Thyroid gland (tissue), 4 donors: ENCODE measurements at regions not wholly inside any gene's neighbourhood (a gene's known extent, or its start where the extent isn't known, plus 50 kb on each side); places are given as distances from the start of the nearest gene placed in this dataset.

Experiments used
- DNase-seq, 2 donors: peaks; one replicate each; pipeline ENCODE4 v3.0.0-alpha.2; 2019
- H3K27ac ChIP-seq, 3 donors: fragments of 200-600 bp; sonication (generic); 1 replicate in 2 of 3; 2 replicates in 1 of 3; pipeline ENCODE4 v1.5.1; 2016 to 2019; ENCODE audit warnings: mild to moderate bottlenecking in 1 of 3, moderate library complexity in 1 of 3
- H3K27me3 ChIP-seq: fragments of 200-600 bp; sonication (generic); one replicate; pipeline ENCODE4 v1.5.1; 2019
- H3K36me3 ChIP-seq, 2 donors: fragments of 200-600 bp; sonication (generic); one replicate each; pipeline ENCODE4 v1.5.1; 2016 to 2019
- H3K4me1 ChIP-seq, 2 donors: fragments of 200-600 bp; sonication (generic); one replicate each; pipeline ENCODE4 v1.5.1; 2017 to 2019
- H3K4me3 ChIP-seq, 3 donors: fragments of 200-600 bp; sonication (generic); replicated peaks in 1 of 3; 1 replicate in 2 of 3; 2 replicates in 1 of 3; pipeline ENCODE4 v1.5.1; 2016; ENCODE audit warnings: mild to moderate bottlenecking in 1 of 3
- H3K9me3 ChIP-seq: fragments of 200-600 bp; sonication (generic); one replicate; pipeline ENCODE4 v1.5.1; 2017
- POLR2A ChIP-seq, 2 donors: fragments of 450-650 bp; IDR thresholded peaks; one replicate each; pipeline ENCODE4 v1.6.1; 2017; ENCODE audit warnings: antibody characterized with exemption in 2 of 2, mild to moderate bottlenecking in 2 of 2, moderate library complexity in 1 of 2
- WGBS, 2 donors: methylation state at CpG; one replicate each; pipeline ENCODE4 v1.1.5; 2017; 5-methylcytosine and 5-hydroxymethylcytosine counted together
- intact Hi-C: fragments of 100-400 bp; cut with DNase I; formaldehyde crosslinking; loops from one replicate; pipeline ENCODE4 v1.15.1; 2023
- TF ChIP-seq, protein P1 (sequence below), 6 experiments: fragments of 200-600 bp in 3 of 6; fragments of 450-650 bp in 3 of 6; sonication (generic) in 3 of 6; IDR thresholded peaks; one replicate each; pipeline ENCODE4 v1.5.1; 2016 to 2019; ENCODE audit warnings: antibody characterized with exemption in 6 of 6, mild to moderate bottlenecking in 2 of 6, inconsistent platforms in 1 of 6, moderate library complexity in 1 of 6

DNA sequence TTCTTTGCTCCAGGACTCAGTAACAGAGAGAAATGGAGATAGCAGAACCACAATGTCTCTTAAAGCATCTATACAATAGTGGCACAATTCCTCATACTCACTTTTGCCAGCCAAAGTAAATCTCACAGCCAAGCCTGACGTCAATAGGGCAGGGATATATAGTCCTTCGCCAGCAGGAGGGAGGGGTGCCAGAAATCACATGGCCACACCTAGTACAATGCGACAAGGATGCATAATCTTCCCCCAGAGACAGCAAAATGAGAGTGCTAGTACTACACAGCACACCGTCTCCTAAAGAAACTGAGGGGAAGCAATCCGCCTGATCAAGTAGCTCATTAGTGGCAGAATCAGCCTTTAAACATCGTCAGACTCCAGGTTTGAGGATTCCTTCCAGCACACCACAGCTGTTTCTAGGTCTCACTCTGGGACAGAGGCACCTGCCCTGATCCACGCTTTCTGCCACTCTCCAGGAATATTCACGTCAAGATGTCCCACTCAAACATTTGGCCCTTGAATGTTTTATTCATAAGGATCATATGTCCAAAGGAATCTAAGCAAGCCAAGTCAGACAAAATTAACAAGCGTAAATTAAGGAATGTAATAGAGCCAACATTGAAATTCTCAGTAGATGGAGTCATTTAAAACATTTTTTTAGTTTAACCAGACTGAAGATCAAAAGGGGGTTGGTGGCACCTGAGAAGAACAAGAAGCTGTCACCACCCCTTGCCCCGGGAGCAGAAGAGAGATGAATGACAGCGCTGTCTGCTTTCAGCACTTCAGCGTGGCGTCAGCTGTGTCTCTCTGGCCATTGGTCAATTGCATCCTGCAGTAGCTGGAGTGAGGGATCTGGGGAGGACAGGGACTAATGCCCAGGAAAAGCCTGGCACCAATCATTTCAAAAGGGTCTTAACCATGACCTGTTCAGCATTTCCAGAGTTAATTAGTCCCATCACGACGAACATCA is 63.5 kb upstream of the SERP2 start:
- 80 to 84% methylated on average over 15 of the region's 15 CpGs for WGBS, 2 donors

DNA sequence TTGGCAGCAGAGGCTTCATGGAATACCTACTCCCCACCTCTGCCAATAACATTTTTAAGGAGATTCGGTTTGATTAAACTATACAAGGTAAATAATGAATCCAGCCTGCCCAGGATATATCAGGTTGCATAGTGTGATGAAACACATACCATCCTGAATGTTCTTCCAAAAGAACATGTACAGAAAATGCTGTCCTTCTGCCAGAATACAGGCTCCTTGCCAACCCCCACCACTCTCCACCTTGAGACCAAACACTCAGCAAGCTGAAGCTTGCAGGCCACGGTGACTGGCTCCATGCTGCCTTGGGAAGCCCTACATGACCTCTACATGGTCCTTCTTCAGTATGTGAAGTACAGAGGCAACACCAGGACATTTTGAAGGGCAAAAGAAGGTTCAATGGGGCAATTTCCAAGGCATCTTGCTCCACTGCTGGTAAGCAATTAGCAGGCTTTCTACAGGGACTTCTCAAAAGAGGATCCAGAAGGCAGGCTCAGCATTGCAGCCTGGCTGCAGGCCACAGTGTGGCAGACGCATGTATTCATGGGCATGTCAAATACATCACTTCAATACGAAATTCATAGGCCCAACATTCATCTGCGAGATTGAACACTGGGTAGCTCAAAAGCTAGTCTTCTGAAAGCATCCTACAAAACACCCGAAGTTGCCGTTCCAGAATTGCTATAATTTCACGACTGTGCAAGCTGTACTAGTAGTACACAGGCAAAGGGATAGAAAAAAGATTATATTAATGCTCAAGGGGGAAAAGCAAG is 62.4 kb upstream of the SERP2 start:
- Histone ChIP-seq H3K27me3 (no peaks in the 10 kb centered on the region), H3K4me1 (peaks cover 6 to 11% of the 10 kb centered on the region in 2 donors), H3K27ac (peak overlapping the region in 2 of 3 donors; percentile 14 to 58), H3K9me3 (no peaks in the 10 kb centered on the region), H3K4me3 (no peak overlapping the region), H3K36me3 (no peaks in the 10 kb centered on the region)
- TF ChIP-seq, protein P1, sequence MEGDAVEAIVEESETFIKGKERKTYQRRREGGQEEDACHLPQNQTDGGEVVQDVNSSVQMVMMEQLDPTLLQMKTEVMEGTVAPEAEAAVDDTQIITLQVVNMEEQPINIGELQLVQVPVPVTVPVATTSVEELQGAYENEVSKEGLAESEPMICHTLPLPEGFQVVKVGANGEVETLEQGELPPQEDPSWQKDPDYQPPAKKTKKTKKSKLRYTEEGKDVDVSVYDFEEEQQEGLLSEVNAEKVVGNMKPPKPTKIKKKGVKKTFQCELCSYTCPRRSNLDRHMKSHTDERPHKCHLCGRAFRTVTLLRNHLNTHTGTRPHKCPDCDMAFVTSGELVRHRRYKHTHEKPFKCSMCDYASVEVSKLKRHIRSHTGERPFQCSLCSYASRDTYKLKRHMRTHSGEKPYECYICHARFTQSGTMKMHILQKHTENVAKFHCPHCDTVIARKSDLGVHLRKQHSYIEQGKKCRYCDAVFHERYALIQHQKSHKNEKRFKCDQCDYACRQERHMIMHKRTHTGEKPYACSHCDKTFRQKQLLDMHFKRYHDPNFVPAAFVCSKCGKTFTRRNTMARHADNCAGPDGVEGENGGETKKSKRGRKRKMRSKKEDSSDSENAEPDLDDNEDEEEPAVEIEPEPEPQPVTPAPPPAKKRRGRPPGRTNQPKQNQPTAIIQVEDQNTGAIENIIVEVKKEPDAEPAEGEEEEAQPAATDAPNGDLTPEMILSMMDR (IDR thresholded peaks at IDR 0.05) = no peak
- TF ChIP-seq POLR2A (IDR thresholded peaks at IDR 0.05) = no peak
- DNase-seq = peak; percentile 49 to 67
- intact Hi-C loops = no loop called here
- 68 to 71% methylated on average over 8 of the region's 8 CpGs for WGBS, 2 donors

More for the DNA sequence above, 63.5 kb upstream of the SERP2 start:
- no peak for TF ChIP-seq POLR2A (IDR thresholded peaks at IDR 0.05)
- TF ChIP-seq, protein P1 (IDR thresholded peaks at IDR 0.05) = no peak
- H3K9me3 ChIP-seq = no peaks in the 10 kb centered on the region
- H3K27ac ChIP-seq = no peak overlapping the region
- H3K4me1 ChIP-seq = peaks cover 11 to 22% of the 10 kb centered on the region in 2 donors
- DNase-seq = no peak
- H3K27me3 ChIP-seq = no peaks in the 10 kb centered on the region
- H3K4me3 ChIP-seq = no peak overlapping the region
- intact Hi-C loops = loop anchor here (10.0 kb wide), 1 partner anchor 115 kb away; no protein-coding TSS in a partner anchor
- no peaks in the 10 kb centered on the region for H3K36me3 ChIP-seq

DNA sequence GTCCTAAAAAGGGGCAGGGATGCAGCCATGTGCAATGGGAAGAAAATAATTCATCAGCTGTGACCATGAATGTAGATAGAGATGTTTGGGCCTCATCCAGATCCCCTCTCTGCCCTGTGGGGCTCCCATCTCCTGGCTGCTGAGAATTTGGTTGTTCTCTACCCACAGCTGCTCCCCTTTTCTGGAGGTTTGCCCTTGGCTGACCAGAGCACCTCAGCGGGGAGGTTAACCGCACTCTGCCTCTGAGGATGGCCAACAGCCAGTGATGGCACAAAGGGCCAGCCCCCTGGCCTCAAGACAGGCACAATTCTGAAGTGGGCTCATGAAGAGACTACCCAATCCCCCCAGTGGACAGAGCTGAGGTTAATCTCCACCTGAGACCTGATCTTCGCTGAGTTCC is 61.5 kb upstream of the SERP2 start:
- DNase-seq = no peak
- Histone ChIP-seq H3K27ac (no peak overlapping the region), H3K27me3 (no peaks in the 10 kb centered on the region), H3K4me1 (peaks cover 6 to 11% of the 10 kb centered on the region in 2 donors), H3K4me3 (no peak overlapping the region), H3K36me3 (no peaks in the 10 kb centered on the region), H3K9me3 (no peaks in the 10 kb centered on the region)
- intact Hi-C loops = no loop called here
- TF ChIP-seq POLR2A (IDR thresholded peaks at IDR 0.05) = no peak
- TF ChIP-seq, protein P1 (IDR thresholded peaks at IDR 0.05) = no peak
- WGBS, 2 donors = 76 to 93% methylated on average over 3 of the region's 3 CpGs

DNA sequence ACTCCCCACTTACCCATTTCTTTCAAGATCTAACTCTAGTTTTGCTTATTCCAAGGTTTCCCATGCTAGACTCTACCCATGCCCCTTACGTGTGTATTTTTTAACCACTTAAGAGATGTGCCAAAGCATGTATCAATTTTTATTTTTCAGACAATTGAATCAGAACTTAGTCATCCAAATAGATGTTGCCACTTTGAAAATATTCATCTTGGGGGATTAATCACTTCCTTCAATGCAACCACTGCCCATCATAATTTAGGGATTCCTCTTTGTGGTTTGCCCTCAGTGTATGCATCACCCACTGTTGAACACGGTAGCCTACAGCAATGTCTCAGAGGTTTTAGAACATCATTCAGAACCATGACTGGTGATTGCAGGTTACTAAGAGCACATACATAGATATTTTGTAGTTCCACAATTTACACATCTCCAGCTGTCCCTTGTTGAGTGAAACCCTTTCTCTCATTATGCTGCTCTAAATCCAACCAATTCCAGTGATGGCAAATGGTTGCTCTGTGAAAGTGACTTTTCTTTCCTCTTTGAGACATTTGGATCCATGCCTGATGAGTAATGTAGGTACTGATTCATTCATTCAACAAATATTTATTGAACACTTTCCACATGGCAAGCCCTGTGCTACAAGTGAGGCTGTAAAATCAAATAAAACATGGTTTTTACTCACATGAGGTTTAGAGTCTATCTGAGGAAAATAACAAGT is 60.6 kb upstream of the SERP2 start:
- H3K4me3 ChIP-seq = no peak overlapping the region
- H3K27ac ChIP-seq = no peak overlapping the region
- 83 to 95% methylated on average over 2 of the region's 2 CpGs for WGBS, 2 donors
- intact Hi-C loops = no loop called here
- peaks cover 6 to 8% of the 10 kb centered on the region in 2 donors for H3K4me1 ChIP-seq
- no peaks in the 10 kb centered on the region for H3K9me3 ChIP-seq
- no peaks in the 10 kb centered on the region for H3K36me3 ChIP-seq
- DNase-seq = no peak
- TF ChIP-seq, protein P1 (IDR thresholded peaks at IDR 0.05) = no peak
- no peaks in the 10 kb centered on the region for H3K27me3 ChIP-seq
